Smooth muscle cell (in vitro differentiated cells): ENCODE measurements at regions not wholly inside any gene's neighbourhood (a gene's known extent, or its start where the extent isn't known, plus 50 kb on each side); places are given as distances from the start of the nearest gene placed in this dataset.

ENCODE experiments used
- DNase-seq: peaks from one replicate; lab custom pipeline; 2025; ENCODE audit not compliant: unreplicated experiment; lab: John Stamatoyannopoulos, UW
- H2AFZ ChIP-seq: fragments of 200-600 bp; sonication (generic); 2 replicates; pipeline ENCODE4 v1.6.0; 2016; ENCODE audit warnings: antibody characterized with exemption, low read depth, mild to moderate bottlenecking
- H3F3A ChIP-seq: fragments of 200-600 bp; sonication (generic); 2 replicates; pipeline ENCODE4 v1.6.0; 2017; ENCODE audit warnings: antibody characterized with exemption, low read depth
- H3K27ac ChIP-seq: fragments of 200-600 bp; sonication (generic); 2 replicates; pipeline ENCODE4 v1.5.1; 2016; ENCODE audit warnings: low read depth, mild to moderate bottlenecking
- H3K27me3 ChIP-seq: fragments of 200-600 bp; sonication (generic); 2 replicates; pipeline ENCODE4 v1.6.1; 2016; ENCODE audit warnings: low read depth, mild to moderate bottlenecking
- H3K36me3 ChIP-seq: fragments of 200-600 bp; sonication (generic); 2 replicates; pipeline ENCODE4 v1.5.1; 2016; ENCODE audit warnings: low read depth
- H3K4me1 ChIP-seq: fragments of 200-600 bp; sonication (generic); 2 replicates; pipeline ENCODE4 v1.5.1; 2016; ENCODE audit warnings: low read depth
- H3K4me2 ChIP-seq: fragments of 200-600 bp; sonication (generic); 2 replicates; pipeline ENCODE4 v1.6.0; 2016; ENCODE audit warnings: mild to moderate bottlenecking
- H3K4me3 ChIP-seq: fragments of 200-600 bp; sonication (generic); 2 replicates; pipeline ENCODE4 v1.5.1; 2016; ENCODE audit warnings: mild to moderate bottlenecking
- H3K79me2 ChIP-seq: fragments of 200-600 bp; sonication (generic); 2 replicates; pipeline ENCODE4 v1.6.0; 2016; ENCODE audit warnings: low read depth, mild to moderate bottlenecking
- H3K9ac ChIP-seq: fragments of 200-600 bp; sonication (generic); 2 replicates; pipeline ENCODE4 v1.6.0; 2016; ENCODE audit warnings: low read depth
- H3K9me3 ChIP-seq: fragments of 200-600 bp; sonication (generic); replicated peaks from 2 replicates; pipeline ENCODE4 v1.5.1; 2016; ENCODE audit warnings: low read depth
- H4K20me1 ChIP-seq: fragments of 200-600 bp; sonication (generic); 2 replicates; pipeline ENCODE4 v1.6.0; 2016; ENCODE audit warnings: low read depth
- whole genome bisulfite sequencing: methylation state at CpG from one replicate; pipeline ENCODE4 v1.1.7; 2016; ENCODE audit warnings: low lambda C conversion rate; 5-methylcytosine and 5-hydroxymethylcytosine counted together
- TF ChIP-seq, protein P1 (sequence below): fragments of 200-600 bp; sonication (generic); IDR thresholded peaks from 2 replicates; pipeline ENCODE4 v1.5.1; 2017; ENCODE audit warnings: borderline replicate concordance, mild to moderate bottlenecking, antibody characterized with exemption; ENCODE audit not compliant: insufficient read depth, poor library complexity, severe bottlenecking

DNA sequence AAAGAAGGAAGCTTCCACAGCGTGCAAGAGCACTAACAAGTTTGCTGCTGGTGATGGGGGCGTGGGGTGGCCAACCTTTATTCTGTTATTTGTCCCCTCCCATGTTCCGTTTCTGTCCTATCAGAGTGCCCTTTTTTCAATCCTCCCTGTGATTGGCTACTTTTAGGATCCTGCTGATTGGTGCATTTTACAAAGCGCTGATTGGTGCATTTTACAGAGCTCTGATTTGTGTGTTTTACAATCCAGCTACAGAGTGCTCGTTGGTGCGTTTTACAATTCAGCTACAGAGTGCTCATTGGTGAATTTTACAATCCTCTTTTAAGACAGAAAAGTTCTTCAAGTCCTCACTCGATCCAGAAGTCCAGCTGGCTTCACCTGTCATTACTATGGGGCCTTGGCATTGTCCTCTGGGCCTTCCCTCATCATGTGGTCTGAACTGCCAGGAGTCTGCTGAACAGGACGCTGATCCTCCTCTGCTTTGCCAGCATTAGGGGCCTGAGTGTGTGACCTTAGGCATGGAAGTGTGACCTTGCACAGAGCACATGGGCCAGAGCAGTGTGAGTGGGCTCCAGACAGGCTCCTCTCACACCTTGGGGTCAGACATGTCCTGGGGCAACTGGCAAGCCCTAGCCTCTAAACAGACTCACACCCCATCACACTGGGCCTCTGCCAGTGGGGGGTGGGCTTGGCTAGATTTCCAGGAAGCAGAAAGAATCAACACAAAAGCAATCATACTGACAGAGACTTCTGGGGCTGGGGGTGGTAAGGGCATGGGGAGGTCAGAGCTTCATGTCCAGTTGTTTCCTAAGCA, 167.4 kb downstream of the PTPN20 start:
- 90% methylated on average over 8 of the region's 8 CpGs for WGBS
- no peak overlapping the region for H3K27ac ChIP-seq
- no peaks in the 10 kb centered on the region for H4K20me1 ChIP-seq
- H2AFZ ChIP-seq: no peak overlapping the region
- no peaks in the 10 kb centered on the region for H3K4me1 ChIP-seq
- TF ChIP-seq, protein P1, sequence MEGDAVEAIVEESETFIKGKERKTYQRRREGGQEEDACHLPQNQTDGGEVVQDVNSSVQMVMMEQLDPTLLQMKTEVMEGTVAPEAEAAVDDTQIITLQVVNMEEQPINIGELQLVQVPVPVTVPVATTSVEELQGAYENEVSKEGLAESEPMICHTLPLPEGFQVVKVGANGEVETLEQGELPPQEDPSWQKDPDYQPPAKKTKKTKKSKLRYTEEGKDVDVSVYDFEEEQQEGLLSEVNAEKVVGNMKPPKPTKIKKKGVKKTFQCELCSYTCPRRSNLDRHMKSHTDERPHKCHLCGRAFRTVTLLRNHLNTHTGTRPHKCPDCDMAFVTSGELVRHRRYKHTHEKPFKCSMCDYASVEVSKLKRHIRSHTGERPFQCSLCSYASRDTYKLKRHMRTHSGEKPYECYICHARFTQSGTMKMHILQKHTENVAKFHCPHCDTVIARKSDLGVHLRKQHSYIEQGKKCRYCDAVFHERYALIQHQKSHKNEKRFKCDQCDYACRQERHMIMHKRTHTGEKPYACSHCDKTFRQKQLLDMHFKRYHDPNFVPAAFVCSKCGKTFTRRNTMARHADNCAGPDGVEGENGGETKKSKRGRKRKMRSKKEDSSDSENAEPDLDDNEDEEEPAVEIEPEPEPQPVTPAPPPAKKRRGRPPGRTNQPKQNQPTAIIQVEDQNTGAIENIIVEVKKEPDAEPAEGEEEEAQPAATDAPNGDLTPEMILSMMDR: no peak
- H3K9me3 ChIP-seq: no peaks in the 10 kb centered on the region
- no peaks in the 10 kb centered on the region for H3K79me2 ChIP-seq
- H3K4me3 ChIP-seq: no peak overlapping the region
- H3F3A ChIP-seq: no peaks in the 10 kb centered on the region
- H3K4me2 ChIP-seq: peak overlapping the region; percentile 36
- no peak for DNase-seq
- no peaks in the 10 kb centered on the region for H3K36me3 ChIP-seq
- no peak overlapping the region for H3K9ac ChIP-seq
- H3K27me3 ChIP-seq: no peaks in the 10 kb centered on the region

DNA sequence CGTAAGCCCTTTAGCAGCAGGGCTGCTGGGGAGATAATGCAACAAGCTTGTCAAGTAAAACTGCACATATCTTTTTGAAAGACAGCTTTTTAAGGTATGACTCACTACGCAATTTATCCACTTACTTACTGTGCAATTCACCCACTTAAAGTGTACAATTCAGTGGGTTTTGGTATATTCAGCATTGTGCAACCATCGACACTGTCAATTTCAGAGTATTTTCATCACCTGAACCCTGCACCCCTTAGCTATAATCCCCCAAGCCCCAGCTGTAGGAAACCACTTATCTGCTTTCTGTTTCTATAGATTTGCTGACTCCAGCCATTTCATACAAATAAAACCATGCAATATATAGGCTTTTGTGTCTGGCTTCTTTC, 168.0 kb downstream of the PTPN20 start:
- no peaks in the 10 kb centered on the region for H4K20me1 ChIP-seq
- WGBS: 17% methylated on average over 3 of the region's 3 CpGs
- no peaks in the 10 kb centered on the region for H3K9me3 ChIP-seq
- TF ChIP-seq, protein P1: no peak
- H2AFZ ChIP-seq: no peak overlapping the region
- no peak overlapping the region for H3K27ac ChIP-seq
- DNase-seq: no peak
- no peaks in the 10 kb centered on the region for H3K36me3 ChIP-seq
- no peaks in the 10 kb centered on the region for H3K4me1 ChIP-seq
- no peak overlapping the region for H3K4me3 ChIP-seq
- no peaks in the 10 kb centered on the region for H3K79me2 ChIP-seq
- H3F3A ChIP-seq: no peaks in the 10 kb centered on the region
- no peaks in the 10 kb centered on the region for H3K27me3 ChIP-seq
- peak overlapping the region; percentile 36 for H3K4me2 ChIP-seq
- H3K9ac ChIP-seq: no peak overlapping the region

DNA sequence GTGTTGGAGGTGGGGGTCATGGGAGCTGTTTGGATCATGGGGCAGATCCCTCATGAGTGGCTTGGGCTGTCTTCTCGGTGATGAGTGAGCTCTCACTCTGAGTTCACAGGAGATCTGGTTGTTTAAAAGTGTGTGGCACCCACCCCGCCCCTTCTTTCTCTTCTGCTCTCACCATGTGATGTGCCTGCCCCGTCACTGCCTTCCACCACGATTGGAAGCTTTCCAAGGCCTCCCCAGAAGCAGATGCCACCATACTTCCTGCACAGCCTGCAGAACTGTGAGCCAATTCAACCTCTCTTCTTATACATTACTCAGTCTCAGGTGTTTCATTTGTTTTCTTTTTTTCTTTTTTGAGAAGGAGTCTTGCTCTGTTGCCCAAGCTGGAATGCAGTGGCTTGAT, 170.0 kb downstream of the PTPN20 start:
- WGBS: 88% methylated on average over 4 of the region's 4 CpGs
- Histone ChIP-seq H4K20me1 (no peaks in the 10 kb centered on the region), H3K36me3 (no peaks in the 10 kb centered on the region), H2AFZ (no peak overlapping the region), H3K27me3 (no peaks in the 10 kb centered on the region), H3F3A (no peaks in the 10 kb centered on the region), H3K4me3 (no peak overlapping the region), H3K4me1 (no peaks in the 10 kb centered on the region), H3K4me2 (no peak overlapping the region), H3K79me2 (no peaks in the 10 kb centered on the region), H3K9me3 (no peaks in the 10 kb centered on the region), H3K27ac (no peak overlapping the region), H3K9ac (no peak overlapping the region)
- TF ChIP-seq, protein P1: no peak
- no peak for DNase-seq
